GM12865 (cell line): ENCODE measurements at regions not wholly inside any gene's neighbourhood (a gene's known extent, or its start where the extent isn't known, plus 50 kb on each side); places are given as distances from the start of the nearest gene placed in this dataset.

Experiments
- DNase-seq: peaks from one replicate; pipeline ENCODE4 v3.0.0; 2010; ENCODE audit warnings: low read depth
- H3K4me3 ChIP-seq: 2 replicates; pipeline ENCODE4 v1.5.1; 2011; ENCODE audit warnings: mild to moderate bottlenecking, low read depth, low read length, control low read depth
- TF ChIP-seq, protein P1 (sequence below): IDR thresholded peaks from 2 replicates; pipeline ENCODE4 v1.5.1; 2011; ENCODE audit warnings: low read length, control low read depth, low read depth, inconsistent platforms; ENCODE audit not compliant: insufficient read depth; ENCODE audit errors: missing control alignments

DNA sequence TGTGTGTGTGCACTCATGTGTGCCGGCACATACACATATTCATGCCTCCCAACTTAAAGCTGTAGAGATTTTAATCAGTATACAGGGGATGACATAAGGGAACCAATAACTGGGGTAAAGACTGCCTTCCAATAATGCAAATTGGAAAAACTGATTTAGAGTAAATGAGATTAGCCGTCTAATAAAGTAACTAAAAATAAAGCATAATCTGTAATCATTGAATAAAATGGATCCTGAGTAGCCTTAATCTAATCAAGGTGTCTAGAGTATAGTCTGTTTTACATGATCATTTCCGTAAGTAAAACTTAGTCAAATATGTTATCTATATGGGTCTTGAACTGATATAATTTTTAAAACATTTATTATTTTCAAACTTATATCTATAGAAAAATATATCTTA lies 925.8 kb downstream of the FSTL5 start:
- TF ChIP-seq, protein P1, sequence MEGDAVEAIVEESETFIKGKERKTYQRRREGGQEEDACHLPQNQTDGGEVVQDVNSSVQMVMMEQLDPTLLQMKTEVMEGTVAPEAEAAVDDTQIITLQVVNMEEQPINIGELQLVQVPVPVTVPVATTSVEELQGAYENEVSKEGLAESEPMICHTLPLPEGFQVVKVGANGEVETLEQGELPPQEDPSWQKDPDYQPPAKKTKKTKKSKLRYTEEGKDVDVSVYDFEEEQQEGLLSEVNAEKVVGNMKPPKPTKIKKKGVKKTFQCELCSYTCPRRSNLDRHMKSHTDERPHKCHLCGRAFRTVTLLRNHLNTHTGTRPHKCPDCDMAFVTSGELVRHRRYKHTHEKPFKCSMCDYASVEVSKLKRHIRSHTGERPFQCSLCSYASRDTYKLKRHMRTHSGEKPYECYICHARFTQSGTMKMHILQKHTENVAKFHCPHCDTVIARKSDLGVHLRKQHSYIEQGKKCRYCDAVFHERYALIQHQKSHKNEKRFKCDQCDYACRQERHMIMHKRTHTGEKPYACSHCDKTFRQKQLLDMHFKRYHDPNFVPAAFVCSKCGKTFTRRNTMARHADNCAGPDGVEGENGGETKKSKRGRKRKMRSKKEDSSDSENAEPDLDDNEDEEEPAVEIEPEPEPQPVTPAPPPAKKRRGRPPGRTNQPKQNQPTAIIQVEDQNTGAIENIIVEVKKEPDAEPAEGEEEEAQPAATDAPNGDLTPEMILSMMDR, result no peak
- DNase-seq, result no peak
- H3K4me3 ChIP-seq, result no peak overlapping the region

DNA sequence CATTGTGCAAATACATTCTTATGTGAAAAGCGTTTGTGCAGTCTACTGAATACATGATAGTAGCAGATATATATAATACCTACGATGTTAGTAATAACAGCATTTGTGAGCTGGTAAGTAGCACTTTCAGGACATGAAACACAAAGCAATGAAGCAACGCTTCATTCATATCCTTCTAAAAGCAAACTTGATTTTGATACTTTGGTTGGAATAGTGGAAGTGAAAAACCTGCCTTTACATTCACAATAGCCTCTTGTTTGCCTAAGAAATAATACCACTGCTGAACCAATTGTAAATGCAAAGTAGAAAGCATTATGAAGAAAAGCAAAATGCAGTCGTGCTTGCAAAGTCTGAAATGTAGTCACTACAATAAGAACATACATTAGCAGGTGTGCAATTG lies 926.3 kb downstream of the FSTL5 start:
- TF ChIP-seq, protein P1, result no peak

DNA sequence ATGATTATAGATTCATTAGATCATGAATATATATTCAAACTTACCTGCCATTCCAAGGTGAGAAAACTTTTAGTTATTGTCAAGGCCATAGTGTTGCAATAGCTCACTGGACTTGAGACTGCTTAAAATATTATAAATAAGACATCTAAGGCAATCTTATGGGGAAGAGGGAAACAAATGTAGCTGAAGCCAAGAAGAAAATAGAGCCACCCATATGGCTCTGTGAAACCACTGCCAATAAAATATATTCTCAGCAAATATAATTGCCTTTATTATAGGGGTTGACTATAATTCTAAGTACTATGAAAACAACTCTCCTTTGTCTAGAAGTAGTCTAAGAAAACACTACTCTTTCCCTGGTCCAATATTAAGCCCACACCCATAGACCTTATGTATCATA lies 938.5 kb downstream of the FSTL5 start:
- TF ChIP-seq, protein P1, result no peak
- no peak for DNase-seq
- no peak overlapping the region for H3K4me3 ChIP-seq

More for the DNA sequence above, 926.3 kb downstream of the FSTL5 start:
- no peak for DNase-seq
- H3K4me3 ChIP-seq, result no peak overlapping the region

DNA sequence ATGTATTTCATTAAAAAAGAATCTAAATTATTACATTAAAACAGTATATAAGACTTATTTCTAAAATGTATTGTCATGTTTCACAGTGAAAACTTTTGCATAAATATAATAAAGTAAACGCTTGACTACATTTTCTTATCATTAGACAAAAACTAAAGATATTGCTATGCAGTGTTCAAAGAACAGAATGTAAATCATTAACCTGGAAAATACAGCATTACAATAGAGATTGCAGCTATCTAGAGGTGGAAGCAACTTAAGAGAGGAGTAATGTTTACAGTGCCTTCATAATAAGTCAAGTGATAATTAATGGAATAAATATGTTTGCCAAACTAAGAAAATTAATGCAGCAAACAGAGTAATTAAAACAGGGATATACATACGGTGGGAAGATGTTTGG lies 940.9 kb downstream of the FSTL5 start:
- no peak for DNase-seq
- no peak overlapping the region for H3K4me3 ChIP-seq
- TF ChIP-seq, protein P1, result no peak

DNA sequence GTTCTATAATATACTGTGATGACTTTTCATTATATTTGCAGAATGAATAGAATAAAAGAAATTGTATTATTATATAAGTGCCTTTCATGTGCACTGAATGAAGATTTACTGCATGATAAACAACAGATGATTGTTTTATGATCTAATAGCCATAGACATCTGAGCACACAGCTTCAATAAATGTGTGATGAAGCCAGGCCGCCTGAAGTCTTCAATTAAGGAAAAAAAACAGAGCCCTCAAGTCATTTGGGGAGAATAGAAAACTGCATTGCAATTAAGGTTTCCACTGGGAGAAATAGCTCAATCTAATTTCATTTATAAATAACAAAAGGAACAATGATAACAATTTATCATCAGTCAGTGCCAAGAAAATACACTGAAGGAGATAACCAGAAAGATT lies 955.2 kb downstream of the FSTL5 start:
- TF ChIP-seq, protein P1, result no peak
- no peak for DNase-seq
- H3K4me3 ChIP-seq, result no peak overlapping the region

DNA sequence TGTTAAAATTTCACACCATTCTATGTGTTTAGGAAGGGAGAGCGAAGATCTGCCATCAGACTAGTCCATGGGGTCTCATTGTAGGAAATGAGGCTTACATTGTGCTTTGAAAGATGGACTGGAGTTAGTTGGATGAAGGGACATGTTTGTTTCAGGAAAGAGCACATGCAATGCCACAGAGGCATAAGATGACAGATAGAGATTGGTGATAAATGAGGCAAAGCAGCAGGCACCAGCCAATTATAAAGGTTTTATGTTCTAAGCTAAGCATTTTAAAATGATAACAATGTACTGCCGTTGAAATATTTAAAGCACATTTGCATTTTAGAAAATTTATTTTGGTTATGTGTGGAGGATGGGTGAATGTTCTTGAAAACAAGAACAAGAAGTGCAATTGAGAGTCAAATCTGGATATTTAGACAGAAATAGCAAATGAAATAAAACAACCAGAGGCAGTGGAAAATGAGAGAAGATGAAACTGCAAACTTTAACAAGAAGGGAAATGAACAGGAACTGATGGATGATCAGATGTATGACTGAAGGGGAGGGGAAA lies 957.2 kb downstream of the FSTL5 start:
- DNase-seq, result no peak
- H3K4me3 ChIP-seq, result no peak overlapping the region
- TF ChIP-seq, protein P1, result no peak

DNA sequence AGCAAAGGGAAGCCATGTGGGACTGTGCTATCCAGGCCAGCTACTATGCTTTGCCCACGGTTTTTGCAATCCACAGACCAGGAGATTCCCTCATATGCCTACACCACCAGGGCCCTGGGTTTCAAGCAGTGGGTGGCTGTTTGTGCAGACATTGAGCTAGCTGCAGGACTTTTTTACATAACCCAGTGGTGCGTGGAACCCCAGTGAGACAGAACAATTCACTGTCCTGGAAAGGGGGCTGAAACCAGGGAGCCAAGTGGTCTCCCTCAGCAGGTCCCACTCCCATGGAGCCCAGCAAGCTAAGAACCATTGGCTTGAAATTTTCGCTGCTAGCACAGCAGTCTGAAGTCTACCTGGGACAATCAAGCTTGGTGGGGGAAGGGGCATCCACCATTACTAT lies 959.9 kb downstream of the FSTL5 start:
- no peak overlapping the region for H3K4me3 ChIP-seq
- no peak for DNase-seq
- TF ChIP-seq, protein P1, result no peak
